ENCODE measurements at regions not wholly inside any gene's neighbourhood (a gene's known extent, or its start where the extent isn't known, plus 50 kb on each side); places are given as distances from the start of the nearest gene placed in this dataset.

GRCh38 chr10:108275895-108276685 is 1111.6 kb upstream of the SORCS1 start:
- H3K27ac ChIP-seq (ENCODE audit: low read depth, low read length), result no peak overlapping the region
- POLR2A ChIA-PET, result no interaction called here
- DNase-seq (ENCODE audit: low read depth, low spot score), result no peak
- no peaks in the 10 kb centered on the region for H3K27me3 ChIP-seq (ENCODE audit: control insufficient read depth, insufficient read depth, low read length)
- H3K4me3 ChIP-seq (ENCODE audit: low read depth, low read length), result no peak overlapping the region
- TF ChIP-seq CTCF (IDR thresholded peaks at IDR 0.05; ENCODE audit: low read depth, low read length), result no peak
- CTCF ChIA-PET, result no interaction called here
- peaks cover 10% of the 10 kb centered on the region; the same call in 1 of the 2 replicates for H3K9me3 ChIP-seq (ENCODE audit: control insufficient read depth, insufficient read depth, low read length)

- no peak overlapping the region for H3K27ac ChIP-seq (ENCODE audit: low read depth, low read length)
- TF ChIP-seq CTCF (IDR thresholded peaks at IDR 0.05; ENCODE audit: low read depth, low read length), result no peak
- ChIA-PET POLR2A (no interaction called here), CTCF (no interaction called here)
- H3K9me3 ChIP-seq (ENCODE audit: control insufficient read depth, insufficient read depth, low read length), result no peaks in the 10 kb centered on the region; the same call in 1 of the 2 replicates
- no peaks in the 10 kb centered on the region for H3K27me3 ChIP-seq (ENCODE audit: control insufficient read depth, insufficient read depth, low read length)
- no peak overlapping the region for H3K4me3 ChIP-seq (ENCODE audit: low read depth, low read length)
- no peak for DNase-seq (ENCODE audit: low read depth, low spot score)
Measured at GRCh38 chr10:108260383-108260906, 1095.9 kb upstream of the SORCS1 start.

- TF ChIP-seq CTCF (IDR thresholded peaks at IDR 0.05; ENCODE audit: low read depth, low read length), result no peak
- Histone ChIP-seq H3K4me3 (ENCODE audit: low read depth, low read length) (no peak overlapping the region), H3K27me3 (ENCODE audit: control insufficient read depth, insufficient read depth, low read length) (no peaks in the 10 kb centered on the region), H3K9me3 (ENCODE audit: control insufficient read depth, insufficient read depth, low read length) (0 out of 2 replicates have a peak, but pooled peaks cover 6% of the 10 kb centered on the region), H3K27ac (ENCODE audit: low read depth, low read length) (no peak overlapping the region)
- POLR2A ChIA-PET, result no interaction called here
- DNase-seq (ENCODE audit: low read depth, low spot score), result no peak
- CTCF ChIA-PET, result no interaction called here
Measured at GRCh38 chr10:108254089-108254488, 1089.6 kb upstream of the SORCS1 start.

GRCh38 chr10:108252771-108253170 is 1088.3 kb upstream of the SORCS1 start:
- 0 out of 2 replicates have a peak, but pooled peaks cover 6% of the 10 kb centered on the region for H3K9me3 ChIP-seq (ENCODE audit: control insufficient read depth, insufficient read depth, low read length)

More at GRCh38 chr10:108252771-108253170, 1088.3 kb upstream of the SORCS1 start:
- Histone ChIP-seq H3K27ac (ENCODE audit: low read depth, low read length) (no peak overlapping the region), H3K27me3 (ENCODE audit: control insufficient read depth, insufficient read depth, low read length) (no peaks in the 10 kb centered on the region), H3K4me3 (ENCODE audit: low read depth, low read length) (no peak overlapping the region)
- ChIA-PET POLR2A (no interaction called here), CTCF (no interaction called here)
- DNase-seq (ENCODE audit: low read depth, low spot score), result no peak
- no peak for TF ChIP-seq CTCF (IDR thresholded peaks at IDR 0.05; ENCODE audit: low read depth, low read length)
